GM03348 (cell line): ENCODE measurements at regions not wholly inside any gene's neighbourhood (a gene's known extent, or its start where the extent isn't known, plus 50 kb on each side); places are given as distances from the start of the nearest gene placed in this dataset.

ENCODE experiments used
- DNase-seq: peaks from one replicate; pipeline ENCODE4 v3.0.0; 2012; ENCODE audit warnings: low spot score

DNA sequence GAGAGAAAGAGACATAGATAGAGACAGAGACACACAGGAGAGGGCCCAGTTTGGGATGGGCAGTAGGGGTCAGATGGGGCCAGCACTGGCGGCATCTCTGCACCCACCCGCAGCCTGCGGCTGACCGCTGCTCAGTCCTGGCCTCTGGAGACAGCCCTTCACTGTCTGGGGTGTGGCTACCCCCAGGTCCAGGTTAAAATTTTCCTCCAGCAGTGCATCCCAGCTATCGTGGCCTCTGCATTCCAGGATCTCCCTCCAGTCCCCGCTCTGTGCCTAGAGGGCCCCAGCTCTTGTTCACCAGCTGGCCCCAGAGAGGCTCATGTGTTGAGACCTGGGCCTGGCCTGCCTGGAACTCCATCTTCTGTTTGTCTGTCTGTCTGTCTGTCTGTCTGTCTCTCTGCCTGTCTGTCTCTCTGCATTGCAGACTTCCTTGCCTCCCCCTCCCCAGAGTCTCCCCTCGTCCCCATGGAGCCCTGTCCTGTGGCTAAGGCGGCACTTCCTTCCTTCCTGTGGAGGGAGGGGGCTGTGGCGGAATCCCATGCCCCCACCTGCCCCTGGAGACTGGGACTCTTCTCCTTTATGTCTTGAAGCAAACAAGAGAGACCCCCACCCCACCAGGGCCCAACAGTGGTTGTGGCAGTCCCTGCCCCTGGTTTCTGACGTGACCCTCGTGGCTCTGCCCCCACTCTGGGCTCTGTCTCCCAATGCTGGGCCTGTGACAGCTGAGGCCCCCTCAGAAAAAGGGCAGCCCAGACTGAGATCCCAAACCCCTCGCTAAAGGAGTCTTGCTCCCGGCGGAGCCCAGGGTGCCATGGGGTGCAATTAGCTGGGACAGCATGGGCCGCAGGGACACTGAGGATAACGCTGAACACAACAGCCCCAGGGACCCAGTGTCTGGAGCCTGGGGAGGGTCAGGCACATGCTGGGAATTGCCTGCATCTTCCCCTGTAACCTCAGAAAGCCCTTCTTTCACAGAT lies 241.8 kb downstream of the NPHP4 start:
- DNase-seq: no peak

DNA sequence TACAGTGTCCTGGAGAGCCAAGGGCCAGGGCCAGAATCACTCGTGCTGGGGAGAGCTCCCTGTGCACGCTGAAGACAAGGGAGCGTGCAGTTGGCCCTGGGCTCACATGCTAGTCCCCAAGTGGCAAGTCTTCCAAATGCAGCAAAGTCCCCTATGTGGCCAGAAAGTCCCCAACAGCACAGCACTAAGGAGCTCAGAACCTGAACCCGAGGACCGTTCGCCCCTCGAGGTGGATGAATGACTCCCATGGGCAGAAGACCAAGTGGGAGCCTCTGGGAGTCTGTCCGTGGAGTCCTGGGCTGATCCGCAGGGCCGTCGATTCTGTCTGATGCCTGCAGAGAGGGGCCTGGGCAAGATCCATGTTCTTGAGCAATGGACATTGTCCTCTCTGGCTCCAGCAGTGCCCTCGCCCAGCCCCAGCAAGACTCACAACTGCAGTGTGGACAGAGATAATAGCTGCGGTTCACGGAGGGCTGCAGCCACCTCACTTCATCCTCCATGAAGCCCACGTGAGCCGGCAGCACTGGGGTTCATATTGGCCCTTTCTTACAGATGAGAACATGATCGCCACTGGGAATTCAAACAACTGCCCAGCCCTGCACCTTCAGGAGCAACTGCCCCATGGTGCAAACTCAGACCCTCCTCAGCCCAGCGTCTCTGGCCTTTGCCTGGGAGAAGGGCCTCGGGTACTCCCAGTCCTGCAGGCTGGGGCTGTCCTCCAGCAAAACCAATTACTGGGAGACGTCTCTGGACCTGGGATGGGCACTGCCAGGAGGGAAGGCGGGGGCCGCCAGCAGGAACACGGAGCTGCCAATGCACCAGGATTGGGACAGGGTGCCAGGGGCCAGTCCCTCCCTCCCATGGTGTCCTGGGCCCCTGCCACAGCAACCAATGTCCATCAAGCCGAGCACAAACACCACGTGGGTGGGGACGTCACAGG lies 243.7 kb downstream of the NPHP4 start:
- DNase-seq: no peak

GRCh38 chr1:5747426-5748285 lies 244.6 kb downstream of the NPHP4 start:
- no peak for DNase-seq

GRCh38 chr1:5746611-5747425 lies 245.4 kb downstream of the NPHP4 start:
- DNase-seq: no peak

DNA sequence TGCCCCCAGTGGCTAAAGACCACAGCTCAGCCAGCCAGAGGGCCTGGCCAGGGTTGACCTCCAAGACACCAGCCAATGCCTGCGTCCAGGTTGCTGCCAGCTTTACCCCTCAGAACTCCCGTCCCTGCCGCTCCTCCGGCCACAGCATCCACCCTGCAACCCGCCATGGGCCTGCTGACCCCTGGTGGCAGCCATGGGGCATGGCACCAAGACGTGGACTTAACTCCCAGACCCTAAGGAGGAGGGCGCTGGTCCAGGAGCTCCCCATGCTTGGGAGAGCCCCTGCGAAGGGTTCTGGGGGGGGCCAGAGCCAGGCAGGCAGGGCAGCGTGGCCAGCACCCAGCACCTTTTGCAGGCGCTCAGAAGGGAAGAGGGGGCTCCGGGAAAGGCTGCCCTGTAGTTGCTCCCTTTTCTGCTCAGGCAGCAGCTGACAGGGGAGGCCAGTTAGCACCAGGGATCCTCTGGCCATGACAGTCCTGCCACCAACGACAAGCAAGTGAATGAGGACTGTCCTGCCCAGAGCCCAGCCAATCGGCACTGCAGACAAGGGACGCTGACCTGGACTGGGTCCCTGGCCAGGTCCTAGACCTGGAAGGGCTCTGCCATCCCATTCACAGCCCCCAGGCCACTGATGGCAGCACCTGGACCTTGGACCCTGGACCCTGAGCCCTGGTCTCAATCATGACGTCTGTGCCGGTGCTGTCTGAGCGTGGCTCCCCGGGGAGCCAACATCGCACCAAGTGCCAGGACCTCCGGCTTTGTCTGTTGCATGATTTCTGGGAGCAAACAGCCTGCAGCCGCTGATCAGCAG lies 246.2 kb downstream of the NPHP4 start:
- peak; percentile 91 for DNase-seq

DNA sequence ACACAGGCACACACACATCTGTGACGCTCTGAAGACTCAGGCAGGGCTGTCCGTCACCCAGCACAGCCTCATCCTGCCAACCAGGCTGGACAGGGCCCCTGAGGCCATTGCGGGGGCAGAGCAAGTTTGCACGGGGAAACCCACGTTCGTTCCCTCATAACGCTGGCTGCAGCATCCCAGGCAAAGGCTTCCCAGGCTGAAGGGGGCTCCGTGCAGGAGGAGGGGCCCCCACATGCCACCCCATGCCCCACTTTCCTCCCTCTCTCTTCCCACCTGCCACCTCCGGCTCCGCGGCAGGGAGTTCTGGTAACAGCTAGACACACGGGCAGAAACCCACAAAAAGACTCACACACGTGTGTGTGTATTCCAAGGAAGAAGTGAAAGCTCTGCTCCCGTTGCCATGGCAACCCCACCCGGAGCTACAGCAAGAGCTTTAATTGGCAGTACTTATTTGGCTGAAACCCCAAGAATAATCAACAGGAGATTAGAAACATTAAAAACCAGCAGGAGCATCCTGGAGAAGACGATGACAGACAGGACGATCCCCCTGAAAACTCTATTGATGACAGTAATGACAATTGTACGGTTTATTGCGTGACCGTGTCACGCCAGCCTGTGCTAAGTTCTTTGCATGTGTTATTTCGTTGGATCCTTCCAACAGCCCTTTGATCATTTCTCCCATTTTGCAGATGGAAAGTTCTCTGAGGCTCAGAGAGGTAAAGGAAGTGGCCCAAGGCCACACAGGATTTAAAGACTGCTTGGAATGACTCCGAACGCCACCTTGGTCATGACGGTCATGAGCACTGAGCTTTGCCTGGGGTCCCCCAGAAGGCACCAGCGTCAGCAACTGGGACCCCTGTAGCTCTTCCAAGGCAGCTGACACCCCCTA lies 247.1 kb downstream of the NPHP4 start:
- DNase-seq: no peak

GRCh38 chr1:5744341-5744740 lies 247.9 kb downstream of the NPHP4 start:
- no peak for DNase-seq

DNA sequence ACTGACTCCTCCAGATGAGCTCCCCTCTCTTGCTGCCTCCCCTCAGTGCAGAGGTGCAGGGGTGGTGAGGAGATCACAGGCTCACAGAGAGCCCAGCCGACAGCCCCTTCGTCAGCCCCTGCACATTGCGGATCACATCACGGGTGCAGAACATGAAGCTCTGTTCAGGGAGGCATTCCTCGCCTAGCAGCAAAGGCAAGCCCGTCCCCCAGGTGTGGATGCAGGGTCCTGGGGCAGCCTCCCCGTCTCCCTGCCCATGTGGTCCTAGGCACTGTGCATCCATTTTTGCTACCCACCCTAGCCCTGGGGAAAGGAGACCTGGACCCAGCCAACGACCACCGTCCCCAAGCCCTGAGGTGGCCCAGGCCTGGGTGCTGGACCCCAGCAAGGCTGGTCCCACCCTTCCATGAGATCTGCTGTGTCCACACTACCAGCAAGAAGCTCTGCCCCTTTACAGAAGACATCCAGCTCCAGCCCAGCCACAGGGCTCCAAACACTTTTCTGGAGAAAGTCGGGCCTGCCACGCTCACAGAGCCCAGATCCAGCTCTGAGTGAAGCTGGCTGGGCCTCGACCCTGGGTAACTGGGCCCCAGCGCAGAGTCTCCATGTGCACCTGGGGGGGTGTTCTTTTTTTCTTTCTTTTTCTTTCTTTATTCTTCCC lies 248.7 kb downstream of the NPHP4 start:
- no peak for DNase-seq

GRCh38 chr1:5742801-5743200 lies 249.4 kb downstream of the NPHP4 start:
- DNase-seq: no peak

DNA sequence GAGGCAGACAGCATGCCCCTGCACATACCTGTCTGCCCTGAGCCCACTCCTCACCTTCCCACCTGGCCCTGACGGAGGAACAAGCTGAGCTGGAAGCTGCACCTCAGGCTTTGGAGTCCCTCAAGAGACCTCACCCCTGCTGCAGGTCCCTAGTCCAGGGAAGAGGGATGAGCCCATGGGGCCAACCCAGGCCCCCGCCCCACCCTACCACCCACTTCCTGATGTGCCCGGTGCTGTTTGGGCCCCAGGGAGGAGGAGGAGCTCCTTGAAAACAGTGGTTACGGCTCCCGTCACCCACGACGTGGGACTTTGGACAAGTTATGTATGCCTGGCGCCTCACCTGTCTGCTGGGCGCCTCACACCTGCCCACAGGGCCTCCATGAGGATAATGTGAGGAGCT lies 250.2 kb downstream of the NPHP4 start:
- no peak for DNase-seq

DNA sequence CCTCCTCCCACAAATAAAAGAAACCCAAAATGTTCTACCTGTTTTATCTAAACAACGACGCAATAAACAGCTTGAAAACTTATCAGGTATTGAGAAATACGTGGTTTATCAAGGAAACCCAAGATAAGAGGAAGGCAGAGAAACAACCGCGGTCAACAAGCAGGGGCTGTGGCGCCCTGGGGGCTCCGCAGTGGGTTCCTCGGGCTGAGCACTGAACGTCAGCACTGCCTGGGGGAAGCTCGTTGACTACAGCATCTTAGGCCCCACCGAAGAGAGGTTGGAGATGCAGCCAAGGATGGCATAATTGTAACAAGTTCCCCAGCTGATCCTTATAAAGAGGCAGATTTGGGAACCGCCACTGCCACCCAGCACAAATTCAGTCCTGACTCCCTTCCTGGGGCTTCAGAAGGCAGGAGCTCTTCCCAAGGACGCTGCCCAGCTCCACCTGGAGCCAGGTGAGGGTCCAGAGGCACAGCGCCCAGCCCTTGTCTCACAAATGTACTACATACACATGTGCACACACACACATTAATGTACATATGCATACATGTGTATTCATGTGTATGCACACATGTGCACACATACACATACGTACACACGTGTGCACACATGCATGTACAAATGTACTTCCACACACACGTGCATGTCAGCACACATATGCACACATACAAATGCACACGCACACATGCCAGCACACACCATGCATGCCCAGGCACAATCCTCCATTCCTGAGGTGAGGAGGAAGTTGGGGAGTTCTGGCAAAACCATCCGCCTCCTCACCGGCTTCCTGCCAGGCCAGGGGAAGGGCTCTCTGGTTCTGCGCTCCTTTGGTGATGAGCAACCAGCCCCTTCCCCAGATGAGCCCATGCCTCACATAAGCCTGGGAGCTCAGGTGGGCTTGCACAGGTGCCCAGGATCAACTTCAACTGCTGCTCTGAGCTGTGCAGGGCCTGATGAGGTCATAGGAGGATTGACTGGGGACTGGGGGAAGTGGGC lies 251.1 kb downstream of the NPHP4 start:
- DNase-seq: no peak

- no peak for DNase-seq
Measured at GRCh38 chr1:5740450-5740849, 251.8 kb downstream of the NPHP4 start.

DNA sequence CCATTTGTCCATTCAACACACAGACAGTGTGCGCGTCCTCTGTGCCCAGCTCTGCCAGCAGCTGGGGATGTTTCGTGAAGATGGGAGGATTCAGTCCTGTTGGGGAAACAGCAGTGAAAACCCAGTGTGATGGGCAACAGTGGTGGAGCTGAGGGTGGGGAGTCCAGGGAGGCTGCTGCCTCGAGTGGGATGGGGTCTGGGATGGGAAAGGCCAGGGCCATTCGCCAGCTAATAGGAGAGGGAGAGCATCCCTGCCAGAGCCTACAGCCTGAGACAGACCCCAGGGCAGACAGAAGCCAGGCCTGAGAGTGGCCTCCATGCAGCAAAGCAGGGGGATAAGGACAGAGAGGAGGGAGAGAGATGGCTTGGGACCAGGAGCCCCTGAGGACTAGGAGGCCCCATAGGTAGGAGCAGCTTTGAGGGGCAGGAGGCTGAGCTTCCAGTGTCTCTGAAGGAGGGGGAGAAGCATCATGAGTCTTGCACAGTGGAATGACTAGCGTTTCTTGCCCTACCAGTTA lies 252.6 kb downstream of the NPHP4 start:
- DNase-seq: no peak

DNA sequence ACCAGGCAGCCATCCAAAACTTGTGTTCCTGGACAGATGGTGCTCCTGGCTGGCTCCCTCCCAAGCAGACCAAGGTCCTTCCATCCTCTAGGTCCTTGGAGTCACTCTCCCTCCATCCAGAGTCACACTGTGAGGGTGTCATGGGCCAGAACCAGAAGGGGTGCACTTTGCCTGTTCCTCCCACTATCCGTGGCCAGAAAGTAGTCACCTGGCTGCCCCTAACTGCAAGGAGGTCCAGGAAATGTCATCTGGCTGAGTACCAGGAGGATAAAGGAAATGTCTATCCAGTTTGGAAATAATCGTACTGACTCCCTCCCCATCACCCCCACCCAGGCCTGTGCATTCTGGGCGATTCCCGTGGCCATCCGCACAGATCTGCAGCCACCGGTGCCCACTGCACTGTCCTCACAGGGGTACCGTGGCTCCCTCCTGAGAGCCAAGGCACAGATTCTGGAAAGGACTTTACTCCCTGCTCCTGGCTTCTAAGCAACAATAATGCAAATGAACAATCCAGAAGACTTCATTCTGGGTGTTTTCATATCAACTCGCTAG lies 253.2 kb downstream of the NPHP4 start:
- no peak for DNase-seq

DNA sequence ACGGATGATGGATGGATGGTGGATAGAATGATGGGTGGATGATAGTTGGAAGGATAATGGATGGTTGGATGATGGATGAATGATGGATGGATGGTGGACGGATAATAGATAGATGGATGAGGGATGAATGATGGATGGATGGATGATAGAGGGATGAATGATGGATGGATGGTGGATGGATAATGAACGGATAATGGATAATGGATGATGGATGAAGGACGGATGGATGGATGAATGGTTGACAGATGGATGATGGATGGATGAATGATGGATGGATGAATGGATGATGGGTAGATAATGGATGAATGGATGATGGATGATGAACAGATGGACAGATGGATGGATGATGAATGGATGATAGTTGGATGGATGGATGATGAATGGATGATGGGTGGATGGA lies 255.1 kb downstream of the NPHP4 start:
- no peak for DNase-seq

- DNase-seq: no peak
Measured at GRCh38 chr1:5734996-5735395, 257.2 kb downstream of the NPHP4 start.

DNA sequence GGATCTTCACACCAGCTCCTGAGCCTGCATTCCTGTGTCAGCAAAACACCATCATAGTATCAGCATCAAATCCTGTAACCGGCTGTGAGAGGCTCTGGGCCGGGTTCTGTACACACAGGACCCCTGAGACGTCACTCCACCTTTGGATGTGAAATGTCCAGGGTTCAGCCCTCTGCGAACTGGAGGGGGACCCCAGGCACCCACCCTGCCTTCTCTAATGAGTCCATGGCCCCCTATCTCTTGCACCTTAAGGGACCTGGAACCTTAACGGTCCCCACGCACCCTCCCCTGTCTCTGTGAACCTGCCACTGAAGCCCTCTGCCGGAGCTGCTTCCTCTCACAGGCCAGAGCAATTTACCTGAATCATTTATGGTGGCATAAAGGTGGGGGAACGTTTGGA lies 257.8 kb downstream of the NPHP4 start:
- no peak for DNase-seq
